ENCODE measurements at regions not wholly inside any gene's neighbourhood (a gene's known extent, or its start where the extent isn't known, plus 50 kb on each side); places are given as distances from the start of the nearest gene placed in this dataset.

- Mint-ChIP-seq H3K4me3 (no peak overlapping the region), H3K27ac (no peak overlapping the region), H3K4me1 (no peaks in the 10 kb centered on the region), H3K27me3 (ENCODE audit: insufficient read depth, low read depth, poor library complexity) (no peaks in the 10 kb centered on the region), H3K9me3 (peaks cover 8% of the 10 kb centered on the region), H3K36me3 (ENCODE audit: low read depth) (no peaks in the 10 kb centered on the region)
- no peaks in the 10 kb centered on the region for H3K79me2 ChIP-seq (replicated peaks; ENCODE audit: insufficient read depth)
- H3K4me2 ChIP-seq: no peak overlapping the region
- ATAC-seq (no peak), DNase-seq (ENCODE audit: low spot score) (no peak)
- no peaks in the 10 kb centered on the region for H3K27me3 ChIP-seq (ENCODE audit: insufficient read depth)
- H3F3A ChIP-seq (replicated peaks; ENCODE audit: low read depth): no peaks in the 10 kb centered on the region
- H3K36me3 ChIP-seq (ENCODE audit: insufficient read depth): no peaks in the 10 kb centered on the region
- no peak overlapping the region for H3K4me3 ChIP-seq
- H3K9me2 ChIP-seq (ENCODE audit: insufficient read depth): peaks cover 15% of the 10 kb centered on the region; the same call in 1 of the 2 replicates
- no peak for TF ChIP-seq ZNF114 (CRISPR knock-in tag; IDR thresholded peaks at IDR 0.05)
- no peak for TF ChIP-seq NANOG (IDR thresholded peaks at IDR 0.05; ENCODE audit: borderline replicate concordance)
- TF ChIP-seq CREB1 (CRISPR knock-in tag; IDR thresholded peaks at IDR 0.05; ENCODE audit: low read depth): no peak
- TF ChIP-seq ZNF331 (CRISPR knock-in tag; IDR thresholded peaks at IDR 0.05; ENCODE audit: low read depth): no peak
- no peak for TF ChIP-seq STAT1 (IDR thresholded peaks at IDR 0.05; ENCODE audit: unreplicated experiment)
- TF ChIP-seq REST (IDR thresholded peaks at IDR 0.05; ENCODE audit: unreplicated experiment): no peak
- no peak for TF ChIP-seq CTCF (conservative IDR thresholded peaks at IDR 0.05; ENCODE audit: low read depth in 2 of 2)
- H3K27ac ChIP-seq (ENCODE audit: low read depth): no peak overlapping the region
- no peak overlapping the region for H2AFZ ChIP-seq
- H3K4me1 ChIP-seq (ENCODE audit: insufficient read depth): no peaks in the 10 kb centered on the region
- no peaks in the 10 kb centered on the region for H4K20me1 ChIP-seq (replicated peaks; ENCODE audit: insufficient read depth)
These were observed 153.6 kb downstream of the QDPR start for GRCh38 chr4:17358241-17358640.

- Histone ChIP-seq H3K4me2 (no peak overlapping the region), H2AFZ (no peak overlapping the region), H4K20me1 (replicated peaks; ENCODE audit: insufficient read depth) (no peaks in the 10 kb centered on the region), H3F3A (replicated peaks; ENCODE audit: low read depth) (no peaks in the 10 kb centered on the region), H3K79me2 (replicated peaks; ENCODE audit: insufficient read depth) (no peaks in the 10 kb centered on the region), H3K9me2 (ENCODE audit: insufficient read depth) (peaks cover 12% of the 10 kb centered on the region; the same call in 1 of the 2 replicates), H3K27me3 (ENCODE audit: insufficient read depth) (no peaks in the 10 kb centered on the region), H3K4me3 (no peak overlapping the region), H3K36me3 (ENCODE audit: insufficient read depth) (no peaks in the 10 kb centered on the region), H3K27ac (ENCODE audit: low read depth) (no peak overlapping the region), H3K4me1 (ENCODE audit: insufficient read depth) (no peaks in the 10 kb centered on the region)
- H3K27me3 Mint-ChIP-seq (ENCODE audit: insufficient read depth, low read depth, poor library complexity): no peaks in the 10 kb centered on the region
- ATAC-seq (no peak), DNase-seq (ENCODE audit: low spot score) (no peak)
- no peak overlapping the region for H3K4me3 Mint-ChIP-seq
- H3K36me3 Mint-ChIP-seq (ENCODE audit: low read depth): no peaks in the 10 kb centered on the region
- no peak overlapping the region for H3K27ac Mint-ChIP-seq
- no peaks in the 10 kb centered on the region for H3K4me1 Mint-ChIP-seq
- peaks cover 8% of the 10 kb centered on the region for H3K9me3 Mint-ChIP-seq
- no peak for TF ChIP-seq CREB1 (CRISPR knock-in tag; IDR thresholded peaks at IDR 0.05; ENCODE audit: low read depth)
- TF ChIP-seq ZNF331 (CRISPR knock-in tag; IDR thresholded peaks at IDR 0.05; ENCODE audit: low read depth): no peak
- TF ChIP-seq ETS1 (IDR thresholded peaks at IDR 0.05): no peak
- no peak for TF ChIP-seq JUNB (IDR thresholded peaks at IDR 0.05; ENCODE audit: unreplicated experiment)
- TF ChIP-seq POLR2AphosphoS5 (IDR thresholded peaks at IDR 0.05; ENCODE audit: low read depth): no peak
- TF ChIP-seq ZNF114 (CRISPR knock-in tag; IDR thresholded peaks at IDR 0.05): no peak
- no peak for TF ChIP-seq REST (IDR thresholded peaks at IDR 0.05; ENCODE audit: unreplicated experiment)
- no peak for TF ChIP-seq STAT1 (IDR thresholded peaks at IDR 0.05; ENCODE audit: unreplicated experiment)
- no peak for TF ChIP-seq NANOG (IDR thresholded peaks at IDR 0.05; ENCODE audit: borderline replicate concordance)
These were observed 155.0 kb downstream of the QDPR start for GRCh38 chr4:17356926-17357325.

All from GM23338 (cell line).